ENCODE measurements at regions not wholly inside any gene's neighbourhood (a gene's known extent, or its start where the extent isn't known, plus 50 kb on each side); places are given as distances from the start of the nearest gene placed in this dataset.
A peak's percentile ranks its signal among the peaks of the same experiment; 100 is the strongest.

GRCh38 chr3:76083992-76084391, 298.6 kb upstream of the ZNF717 start:
- peak; percentile 12 for DNase-seq

GRCh38 chr3:76096036-76096435, 310.7 kb upstream of the ZNF717 start:
- DNase-seq, result no peak

- DNase-seq, result no peak
Observed at GRCh38 chr3:76096836-76097588, 311.7 kb upstream of the ZNF717 start.

- DNase-seq, result no peak
Observed at GRCh38 chr3:76097589-76097969, 312.2 kb upstream of the ZNF717 start.

- no peak for DNase-seq
Observed at GRCh38 chr3:76099956-76100355, 314.6 kb upstream of the ZNF717 start.

GRCh38 chr3:76107935-76108570, 322.7 kb upstream of the ZNF717 start:
- DNase-seq, result peak; percentile 21

GRCh38 chr3:76111808-76112207, 326.5 kb upstream of the ZNF717 start:
- DNase-seq, result no peak

GRCh38 chr3:76122007-76122406, 336.7 kb upstream of the ZNF717 start:
- no peak for DNase-seq

GRCh38 chr3:76129441-76129840, 344.1 kb upstream of the ZNF717 start:
- no peak for DNase-seq

GRCh38 chr3:76131396-76132153, 346.2 kb upstream of the ZNF717 start:
- peak; percentile 6 for DNase-seq

GRCh38 chr3:76132154-76132470, 346.8 kb upstream of the ZNF717 start:
- DNase-seq, result no peak

- no peak for DNase-seq
Observed at GRCh38 chr3:76134166-76134565, 348.8 kb upstream of the ZNF717 start.

GRCh38 chr3:76138921-76139320, 353.6 kb upstream of the ZNF717 start:
- no peak for DNase-seq

- DNase-seq, result no peak
Observed at GRCh38 chr3:76147846-76148245, 362.5 kb upstream of the ZNF717 start.

GRCh38 chr3:76152028-76152427, 366.7 kb upstream of the ZNF717 start:
- DNase-seq, result no peak

GRCh38 chr3:76161856-76162255, 376.5 kb upstream of the ZNF717 start:
- DNase-seq, result no peak

GRCh38 chr3:76171647-76172046, 386.3 kb upstream of the ZNF717 start:
- DNase-seq, result no peak

- DNase-seq, result no peak
Observed at GRCh38 chr3:76177610-76178009, 392.3 kb upstream of the ZNF717 start.

- no peak for DNase-seq
Observed at GRCh38 chr3:76178412-76178811, 393.1 kb upstream of the ZNF717 start.

GRCh38 chr3:76181213-76181612, 395.9 kb upstream of the ZNF717 start:
- no peak for DNase-seq

- DNase-seq, result no peak
Observed at GRCh38 chr3:76198086-76198485, 412.7 kb upstream of the ZNF717 start.

GRCh38 chr3:76199382-76199781, 414.0 kb upstream of the ZNF717 start:
- peak; percentile 1 for DNase-seq

GRCh38 chr3:76203578-76203977, 418.2 kb upstream of the ZNF717 start:
- DNase-seq, result no peak

- no peak for DNase-seq
Observed at GRCh38 chr3:76206346-76206745, 421.0 kb upstream of the ZNF717 start.
